Trophoblast cell (in vitro differentiated cells and primary cell): ENCODE measurements at regions not wholly inside any gene's neighbourhood (a gene's known extent, or its start where the extent isn't known, plus 50 kb on each side); places are given as distances from the start of the nearest gene placed in this dataset.

Experiments
- DNase-seq, 2 donors: peaks; one replicate each; pipeline ENCODE4 v3.0.0-alpha.2; 2016
- H2AFZ ChIP-seq: 2 replicates; pipeline ENCODE4 v1.6.1; 2013; ENCODE audit warnings: low read length, moderate library complexity, mild to moderate bottlenecking; ENCODE audit not compliant: insufficient read depth, poor library complexity
- H2AK5ac ChIP-seq: 2 replicates; pipeline ENCODE4 v1.6.1; 2013; ENCODE audit warnings: mild to moderate bottlenecking, low read length
- H2BK120ac ChIP-seq: 2 replicates; pipeline ENCODE4 v1.6.1; 2013; ENCODE audit warnings: low read length, mild to moderate bottlenecking, moderate library complexity; ENCODE audit not compliant: insufficient read depth, poor library complexity
- H2BK12ac ChIP-seq: 2 replicates; pipeline ENCODE4 v1.6.1; 2013; ENCODE audit warnings: mild to moderate bottlenecking, low read length, moderate library complexity
- H2BK5ac ChIP-seq: 2 replicates; pipeline ENCODE4 v1.6.1; 2013; ENCODE audit warnings: low read length, low read depth, moderate library complexity, mild to moderate bottlenecking; ENCODE audit not compliant: poor library complexity
- H3K14ac ChIP-seq: 2 replicates; pipeline ENCODE4 v1.6.1; 2013; ENCODE audit warnings: mild to moderate bottlenecking, low read length
- H3K18ac ChIP-seq: 2 replicates; pipeline ENCODE4 v1.6.1; 2013; ENCODE audit warnings: mild to moderate bottlenecking, low read length
- H3K23ac ChIP-seq: 2 replicates; pipeline ENCODE4 v1.6.1; 2013; ENCODE audit warnings: low read length
- H3K27ac ChIP-seq: 2 replicates; pipeline ENCODE4 v1.5.1; 2013; ENCODE audit warnings: low read depth, mild to moderate bottlenecking, inconsistent platforms, low read length, moderate library complexity
- H3K27me3 ChIP-seq: 2 replicates; pipeline ENCODE4 v1.6.1; 2013; ENCODE audit warnings: inconsistent platforms, mild to moderate bottlenecking, low read length, moderate library complexity; ENCODE audit not compliant: insufficient read depth
- H3K36me3 ChIP-seq, 2 experiments: 1 replicate in 1 of 2; 2 replicates in 1 of 2; pipeline ENCODE4 v1.6.1; 2013; ENCODE audit warnings: low read length in 2 of 2, mild to moderate bottlenecking in 2 of 2, moderate library complexity in 1 of 2; ENCODE audit not compliant: insufficient read depth in 2 of 2, control insufficient read depth in 1 of 2
- H3K4ac ChIP-seq: 2 replicates; pipeline ENCODE4 v1.6.1; 2013; ENCODE audit warnings: low read depth, mild to moderate bottlenecking, low read length, moderate library complexity
- H3K4me1 ChIP-seq, 2 experiments: 1 replicate in 1 of 2; 2 replicates in 1 of 2; pipeline ENCODE4 v1.6.1; 2013; ENCODE audit warnings: low read length in 2 of 2, mild to moderate bottlenecking in 2 of 2, moderate library complexity in 1 of 2; ENCODE audit not compliant: insufficient read depth in 2 of 2, control insufficient read depth in 1 of 2
- H3K4me2 ChIP-seq: 2 replicates; pipeline ENCODE4 v1.6.1; 2013; ENCODE audit warnings: inconsistent platforms, mild to moderate bottlenecking, low read length, moderate library complexity
- H3K4me3 ChIP-seq: 2 replicates; pipeline ENCODE4 v1.5.1; 2013; ENCODE audit warnings: mild to moderate bottlenecking, low read depth, low read length, inconsistent platforms
- H3K79me1 ChIP-seq: one replicate; pipeline ENCODE4 v1.6.1; 2013; ENCODE audit warnings: low read length
- H3K79me2 ChIP-seq: 2 replicates; pipeline ENCODE4 v1.6.1; 2013; ENCODE audit warnings: low read length, mild to moderate bottlenecking; ENCODE audit not compliant: control insufficient read depth, insufficient read depth, poor library complexity
- H3K9ac ChIP-seq: 2 replicates; pipeline ENCODE4 v1.6.1; 2013; ENCODE audit warnings: mild to moderate bottlenecking, low read length
- H3K9me3 ChIP-seq: 2 replicates; pipeline ENCODE4 v1.6.1; 2013; ENCODE audit warnings: low read depth, mild to moderate bottlenecking, control low read depth, inconsistent platforms, low read length; ENCODE audit not compliant: insufficient read depth
- H4K12ac ChIP-seq: 2 replicates; pipeline ENCODE4 v1.6.1; 2013; ENCODE audit warnings: low read depth, mild to moderate bottlenecking, low read length, moderate library complexity
- H4K8ac ChIP-seq: 2 replicates; pipeline ENCODE4 v1.6.1; 2013; ENCODE audit warnings: low read depth, mild to moderate bottlenecking, low read length, moderate library complexity
- H4K91ac ChIP-seq: one replicate; pipeline ENCODE4 v1.6.1; 2013; ENCODE audit warnings: low read depth, mild to moderate bottlenecking, low read length, moderate library complexity
- WGBS: extraction: QIAGEN DNeasy Blood & Tissue Kit; methylation state at CpG from one replicate; pipeline ENCODE4 v1.1.7; 2013; ENCODE audit warnings: missing lambda C conversion rate; ENCODE audit not compliant: insufficient read length, insufficient coverage; ENCODE audit errors: extremely low coverage; 5-methylcytosine and 5-hydroxymethylcytosine counted together

- H3K4me2 ChIP-seq: no peak overlapping the region
- H2BK12ac ChIP-seq: no peak overlapping the region
- no peak overlapping the region for H3K14ac ChIP-seq
- no peak overlapping the region for H2AFZ ChIP-seq
- peak in 1 of 2 donors; percentile 10 for DNase-seq
- no peaks in the 10 kb centered on the region for H3K4me1 ChIP-seq
- no peak overlapping the region for H2BK5ac ChIP-seq
- H3K18ac ChIP-seq: no peak overlapping the region
- no peak overlapping the region for H3K27ac ChIP-seq
- no peak overlapping the region for H4K12ac ChIP-seq
- H4K91ac ChIP-seq: no peak overlapping the region
- no peak overlapping the region for H2BK120ac ChIP-seq
- no CpG with 5 or more reads among the region's 7 CpGs for WGBS
- no peaks in the 10 kb centered on the region for H3K79me2 ChIP-seq
- peaks cover 3% of the 10 kb centered on the region for H3K9me3 ChIP-seq
- H3K9ac ChIP-seq: no peak overlapping the region
- no peak overlapping the region for H2AK5ac ChIP-seq
- H3K36me3 ChIP-seq: no peaks in the 10 kb centered on the region
- no peak overlapping the region for H4K8ac ChIP-seq
- no peak overlapping the region for H3K4me3 ChIP-seq
- no peaks in the 10 kb centered on the region for H3K27me3 ChIP-seq
- no peaks in the 10 kb centered on the region for H3K79me1 ChIP-seq
- no peak overlapping the region for H3K23ac ChIP-seq
- H3K4ac ChIP-seq: no peak overlapping the region
Observed at GRCh38 chr5:176731506-176732160, 78.7 kb upstream of the UNC5A start.

DNA sequence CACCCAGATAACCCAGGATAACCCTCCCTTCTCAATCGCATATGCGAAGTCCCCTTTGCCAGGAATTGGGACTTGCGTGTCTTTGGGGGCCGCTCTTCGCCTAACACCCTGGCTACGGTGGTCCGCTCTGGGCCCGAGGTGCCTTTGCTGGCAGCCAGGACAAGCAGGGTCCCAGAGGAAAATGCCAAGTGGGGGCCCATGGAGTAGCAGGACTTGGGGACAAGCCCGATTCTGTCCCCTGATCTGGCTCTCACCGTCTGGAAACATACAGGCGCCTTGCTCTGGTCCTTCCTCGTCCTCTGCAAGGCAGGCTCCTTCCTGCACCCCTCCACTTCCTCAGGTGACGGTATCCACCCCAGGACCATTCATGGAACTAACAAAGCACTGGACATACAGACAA lies 78.1 kb upstream of the UNC5A start:
- DNase-seq: no peak
- Histone ChIP-seq H3K36me3 (no peaks in the 10 kb centered on the region), H3K4ac (no peak overlapping the region), H2AFZ (no peak overlapping the region), H3K4me3 (no peak overlapping the region), H4K8ac (no peak overlapping the region), H2BK5ac (no peak overlapping the region), H3K4me2 (no peak overlapping the region), H3K18ac (no peak overlapping the region), H4K91ac (no peak overlapping the region), H3K14ac (no peak overlapping the region), H3K27me3 (no peaks in the 10 kb centered on the region), H2BK120ac (no peak overlapping the region), H2AK5ac (no peak overlapping the region), H3K9ac (no peak overlapping the region), H3K79me2 (no peaks in the 10 kb centered on the region), H3K23ac (no peak overlapping the region), H4K12ac (no peak overlapping the region), H3K27ac (no peak overlapping the region), H2BK12ac (no peak overlapping the region), H3K9me3 (peaks cover 2% of the 10 kb centered on the region), H3K4me1 (peaks cover 2 to 4% of the 10 kb centered on the region in 2 experiments), H3K79me1 (no peaks in the 10 kb centered on the region)
- whole genome bisulfite sequencing: no CpG with 5 or more reads among the region's 13 CpGs

DNA sequence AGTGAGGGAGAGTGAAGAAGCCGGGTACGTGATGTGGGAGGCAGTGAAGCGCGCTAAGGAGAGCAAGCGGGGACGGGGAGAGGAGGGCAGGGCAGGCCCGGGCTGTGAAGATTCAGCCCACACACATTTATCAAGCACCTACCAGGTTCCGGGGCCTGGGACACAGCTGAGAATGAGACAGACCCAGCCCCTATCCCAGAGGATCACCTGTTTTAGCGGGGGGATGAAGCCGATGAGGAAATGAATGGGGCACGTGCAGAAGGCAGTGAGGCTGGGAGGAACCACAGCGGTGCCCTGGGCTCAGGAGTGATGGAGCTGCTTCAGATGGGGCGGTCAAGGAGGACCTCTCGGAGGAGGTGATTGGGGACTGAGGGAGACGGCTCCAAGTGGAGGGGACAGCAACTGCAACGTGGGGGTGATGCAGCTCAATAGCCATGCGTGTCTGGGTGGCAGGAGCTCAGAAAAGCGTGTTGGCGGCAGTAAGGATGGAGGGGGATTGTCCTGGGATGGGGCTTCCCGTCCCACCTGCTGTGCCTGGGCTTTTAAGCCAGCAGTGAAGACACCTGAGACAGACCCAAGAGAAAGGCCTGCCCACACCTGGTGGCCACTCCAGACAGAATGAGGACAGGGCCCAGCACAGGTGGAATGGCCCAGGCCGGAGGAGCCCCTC lies 77.5 kb upstream of the UNC5A start:
- WGBS: no CpG with 5 or more reads among the region's 21 CpGs
- H3K4ac ChIP-seq: no peak overlapping the region

DNA sequence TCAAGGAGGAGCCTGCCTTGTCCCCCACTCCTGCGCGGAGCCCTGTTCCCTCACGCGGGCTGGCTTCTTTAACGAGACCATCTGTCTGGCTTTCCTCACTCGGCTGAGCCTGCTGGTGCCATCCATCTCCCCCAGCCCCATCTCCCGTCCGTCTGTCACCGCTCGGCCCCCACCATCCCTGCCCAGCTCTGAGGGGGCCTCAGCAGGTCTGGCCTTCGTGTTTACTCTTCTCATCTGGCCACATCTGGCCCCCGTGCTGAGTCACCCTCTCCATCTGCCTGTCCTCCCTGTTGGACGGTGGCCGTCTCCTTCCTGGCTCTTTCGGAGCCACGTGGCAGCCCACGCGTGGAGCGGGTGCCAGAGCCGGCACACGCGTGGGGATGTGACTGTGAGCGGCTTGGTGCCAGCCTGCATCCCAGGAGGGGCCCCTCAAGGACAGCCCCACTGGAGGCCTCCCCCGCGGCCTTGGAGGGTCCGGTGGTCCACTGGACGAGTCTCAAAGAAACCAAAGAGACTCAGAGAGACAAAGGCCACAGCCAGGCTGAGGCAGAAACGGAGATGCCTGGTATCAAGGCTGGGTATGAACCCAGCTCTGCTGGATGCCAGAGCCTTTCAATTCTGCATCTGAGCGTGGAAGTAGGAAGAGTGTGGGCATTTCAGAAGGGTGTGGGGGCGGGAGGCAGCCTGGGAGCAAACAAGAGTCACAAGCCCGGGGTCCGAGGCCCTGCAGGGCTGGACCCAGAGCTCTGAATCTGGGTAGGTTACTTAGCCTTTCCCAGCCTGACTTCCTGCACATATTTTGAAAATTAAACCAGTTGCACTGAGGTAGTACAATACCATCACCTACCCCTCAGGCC lies 76.7 kb upstream of the UNC5A start:
- no peak overlapping the region for H2BK120ac ChIP-seq
- no peak overlapping the region for H4K8ac ChIP-seq
- H3K14ac ChIP-seq: no peak overlapping the region
- no peak overlapping the region for H3K4me2 ChIP-seq
- no peak overlapping the region for H2BK12ac ChIP-seq
- H2AFZ ChIP-seq: no peak overlapping the region
- no CpG with 5 or more reads among the region's 32 CpGs for WGBS
- H3K4me3 ChIP-seq: no peak overlapping the region
- H2AK5ac ChIP-seq: no peak overlapping the region
- H3K36me3 ChIP-seq: no peaks in the 10 kb centered on the region
- H3K4ac ChIP-seq: no peak overlapping the region
- no peaks in the 10 kb centered on the region for H3K79me2 ChIP-seq
- no peaks in the 10 kb centered on the region for H3K79me1 ChIP-seq
- H3K9ac ChIP-seq: no peak overlapping the region
- H3K27me3 ChIP-seq: no peaks in the 10 kb centered on the region
- no peak overlapping the region for H3K23ac ChIP-seq
- no peak overlapping the region for H2BK5ac ChIP-seq
- no peak overlapping the region for H3K27ac ChIP-seq
- no peak overlapping the region for H4K91ac ChIP-seq
- H4K12ac ChIP-seq: no peak overlapping the region
- H3K18ac ChIP-seq: no peak overlapping the region
- peaks cover 2 to 4% of the 10 kb centered on the region in 2 experiments for H3K4me1 ChIP-seq
- H3K9me3 ChIP-seq: no peaks in the 10 kb centered on the region
- DNase-seq: no peak

More for the DNA sequence above, 77.5 kb upstream of the UNC5A start:
- H4K91ac ChIP-seq: no peak overlapping the region
- no peak overlapping the region for H3K4me3 ChIP-seq
- H3K27ac ChIP-seq: no peak overlapping the region
- H3K4me2 ChIP-seq: no peak overlapping the region
- H4K8ac ChIP-seq: no peak overlapping the region
- no peak overlapping the region for H4K12ac ChIP-seq
- no peak overlapping the region for H2AK5ac ChIP-seq
- H3K9me3 ChIP-seq: no peaks in the 10 kb centered on the region
- no peaks in the 10 kb centered on the region for H3K36me3 ChIP-seq
- H2AFZ ChIP-seq: no peak overlapping the region
- peaks cover 2 to 4% of the 10 kb centered on the region in 2 experiments for H3K4me1 ChIP-seq
- H3K23ac ChIP-seq: no peak overlapping the region
- H3K18ac ChIP-seq: no peak overlapping the region
- no peaks in the 10 kb centered on the region for H3K27me3 ChIP-seq
- H2BK5ac ChIP-seq: no peak overlapping the region
- no peaks in the 10 kb centered on the region for H3K79me2 ChIP-seq
- H2BK120ac ChIP-seq: no peak overlapping the region
- H3K79me1 ChIP-seq: no peaks in the 10 kb centered on the region
- DNase-seq: no peak
- no peak overlapping the region for H3K14ac ChIP-seq
- no peak overlapping the region for H2BK12ac ChIP-seq
- no peak overlapping the region for H3K9ac ChIP-seq
